ENCODE measurements at regions not wholly inside any gene's neighbourhood (a gene's known extent, or its start where the extent isn't known, plus 50 kb on each side); places are given as distances from the start of the nearest gene placed in this dataset.

DNA sequence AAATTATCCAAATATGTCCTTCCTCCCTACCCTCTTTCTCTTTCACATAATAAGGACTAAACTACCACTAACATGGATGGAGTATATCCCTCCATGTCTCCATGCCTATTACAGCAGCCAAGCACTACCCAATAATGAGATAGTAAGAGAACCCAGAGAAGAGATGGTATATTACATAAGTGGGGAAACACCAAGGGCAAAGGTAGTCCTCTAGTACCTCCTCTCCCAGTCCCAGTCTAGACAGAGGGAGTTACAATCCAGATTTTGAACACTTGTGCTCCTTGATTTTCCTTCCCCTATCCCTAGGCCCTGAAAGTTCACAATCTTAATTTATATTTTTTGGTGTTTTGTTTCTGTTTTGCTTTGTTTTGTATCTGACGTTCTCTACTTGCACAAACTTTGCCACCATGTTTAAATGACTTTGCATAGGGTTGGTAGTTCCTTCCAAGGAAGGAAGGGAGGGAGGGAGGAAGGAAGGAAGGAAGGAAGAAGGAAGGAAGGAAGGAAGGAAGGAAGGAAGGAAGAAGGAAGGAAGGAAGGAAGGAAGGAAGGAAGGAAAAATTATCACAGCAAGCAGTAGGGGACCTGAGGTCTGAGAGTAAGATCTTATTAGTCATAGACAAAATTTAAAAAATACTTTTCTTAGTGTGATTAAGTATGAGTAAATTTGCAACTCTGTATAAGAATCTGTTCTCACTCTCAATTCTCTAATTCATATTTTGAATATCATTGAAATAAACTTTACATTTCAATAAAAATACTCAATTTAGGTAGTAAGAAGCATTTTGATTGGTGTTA, 521.9 kb downstream of the PTPRC start:
- intact Hi-C loops (cut with DNase I; ENCODE audit: low total_unique reads), result no loop called here
- no peaks in the 10 kb centered on the region for H3K4me1 ChIP-seq
- TF ChIP-seq POLR2A (IDR thresholded peaks at IDR 0.05), result no peak
- TF ChIP-seq, protein P1, sequence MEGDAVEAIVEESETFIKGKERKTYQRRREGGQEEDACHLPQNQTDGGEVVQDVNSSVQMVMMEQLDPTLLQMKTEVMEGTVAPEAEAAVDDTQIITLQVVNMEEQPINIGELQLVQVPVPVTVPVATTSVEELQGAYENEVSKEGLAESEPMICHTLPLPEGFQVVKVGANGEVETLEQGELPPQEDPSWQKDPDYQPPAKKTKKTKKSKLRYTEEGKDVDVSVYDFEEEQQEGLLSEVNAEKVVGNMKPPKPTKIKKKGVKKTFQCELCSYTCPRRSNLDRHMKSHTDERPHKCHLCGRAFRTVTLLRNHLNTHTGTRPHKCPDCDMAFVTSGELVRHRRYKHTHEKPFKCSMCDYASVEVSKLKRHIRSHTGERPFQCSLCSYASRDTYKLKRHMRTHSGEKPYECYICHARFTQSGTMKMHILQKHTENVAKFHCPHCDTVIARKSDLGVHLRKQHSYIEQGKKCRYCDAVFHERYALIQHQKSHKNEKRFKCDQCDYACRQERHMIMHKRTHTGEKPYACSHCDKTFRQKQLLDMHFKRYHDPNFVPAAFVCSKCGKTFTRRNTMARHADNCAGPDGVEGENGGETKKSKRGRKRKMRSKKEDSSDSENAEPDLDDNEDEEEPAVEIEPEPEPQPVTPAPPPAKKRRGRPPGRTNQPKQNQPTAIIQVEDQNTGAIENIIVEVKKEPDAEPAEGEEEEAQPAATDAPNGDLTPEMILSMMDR (IDR thresholded peaks at IDR 0.05 in 4 of 5, conservative IDR thresholded peaks at IDR 0.05 in 1 of 5), result no peak
- no peaks in the 10 kb centered on the region for H3K9me3 ChIP-seq
- no peaks in the 10 kb centered on the region for H3K27me3 ChIP-seq
- H3K36me3 ChIP-seq, result no peaks in the 10 kb centered on the region
- in situ Hi-C loops (cut with MboI; ENCODE audit: low sequenced_read_pairs in 4 of 4), result no loop called here
- ATAC-seq (no peak), DNase-seq (no peak)
- no peak overlapping the region for H3K4me3 ChIP-seq
- H3K27ac ChIP-seq, result no peak overlapping the region

DNA sequence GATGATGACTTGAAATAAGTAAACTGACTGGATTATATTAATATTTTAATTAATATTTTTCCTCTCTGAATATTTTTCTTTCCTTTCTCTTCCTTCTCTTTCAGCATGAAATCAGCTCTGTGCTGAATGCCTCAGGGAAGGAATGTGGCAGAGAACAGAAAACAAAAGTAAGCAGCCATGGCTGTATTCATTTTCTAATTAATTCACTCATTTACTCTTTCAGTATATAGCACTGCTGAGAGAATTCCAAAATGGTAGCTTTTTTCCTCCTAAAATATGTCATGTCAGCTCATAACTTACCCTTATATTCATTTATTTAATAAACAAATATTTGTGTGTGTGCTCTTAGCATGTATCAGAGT, 522.5 kb downstream of the PTPRC start:
- no peaks in the 10 kb centered on the region for H3K27me3 ChIP-seq
- no peak for ATAC-seq
- H3K9me3 ChIP-seq, result no peaks in the 10 kb centered on the region
- no peak overlapping the region for H3K4me3 ChIP-seq
- TF ChIP-seq, protein P1 (IDR thresholded peaks at IDR 0.05 in 4 of 5, conservative IDR thresholded peaks at IDR 0.05 in 1 of 5), result no peak
- TF ChIP-seq POLR2A (IDR thresholded peaks at IDR 0.05), result no peak
- DNase-seq, result no peak
- in situ Hi-C loops (cut with MboI; ENCODE audit: low sequenced_read_pairs in 4 of 4) (no loop called here), intact Hi-C loops (cut with DNase I; ENCODE audit: low total_unique reads) (no loop called here)
- H3K4me1 ChIP-seq, result no peaks in the 10 kb centered on the region
- H3K36me3 ChIP-seq, result no peaks in the 10 kb centered on the region
- no peak overlapping the region for H3K27ac ChIP-seq

DNA sequence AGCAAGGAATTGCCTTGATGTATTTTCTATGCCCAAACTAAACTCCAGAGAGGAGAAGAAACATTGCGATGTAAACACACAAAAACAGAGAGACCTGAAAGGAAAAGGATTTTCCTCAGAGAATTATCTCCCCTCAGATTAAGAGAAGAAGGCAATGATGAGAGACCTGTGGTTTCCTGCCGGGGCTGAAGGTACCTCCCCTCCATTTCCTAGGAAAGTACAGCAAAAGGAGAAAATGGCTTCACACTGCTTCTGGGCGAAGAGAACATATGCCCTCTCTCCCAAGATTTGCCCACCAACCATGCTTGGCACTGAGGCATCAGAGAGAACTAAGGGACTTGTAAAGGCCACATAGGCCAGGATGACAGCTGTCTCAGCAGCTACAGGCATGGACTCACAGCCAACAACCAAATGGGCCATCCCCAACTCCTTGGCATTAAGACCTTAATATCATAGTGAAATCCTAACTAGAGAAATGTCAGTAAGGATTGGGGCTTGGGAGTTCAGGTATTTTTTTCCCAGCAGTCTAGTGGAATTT, 523.0 kb downstream of the PTPRC start:
- intact Hi-C loops (cut with DNase I; ENCODE audit: low total_unique reads) (no loop called here), in situ Hi-C loops (cut with MboI; ENCODE audit: low sequenced_read_pairs in 4 of 4) (no loop called here)
- DNase-seq, result no peak
- H3K36me3 ChIP-seq, result no peaks in the 10 kb centered on the region
- ATAC-seq, result no peak
- no peak overlapping the region for H3K4me3 ChIP-seq
- TF ChIP-seq, protein P1 (IDR thresholded peaks at IDR 0.05 in 4 of 5, conservative IDR thresholded peaks at IDR 0.05 in 1 of 5), result no peak
- TF ChIP-seq POLR2A (IDR thresholded peaks at IDR 0.05), result no peak
- no peaks in the 10 kb centered on the region for H3K27me3 ChIP-seq
- H3K4me1 ChIP-seq, result no peaks in the 10 kb centered on the region
- no peaks in the 10 kb centered on the region for H3K9me3 ChIP-seq
- no peak overlapping the region for H3K27ac ChIP-seq

DNA sequence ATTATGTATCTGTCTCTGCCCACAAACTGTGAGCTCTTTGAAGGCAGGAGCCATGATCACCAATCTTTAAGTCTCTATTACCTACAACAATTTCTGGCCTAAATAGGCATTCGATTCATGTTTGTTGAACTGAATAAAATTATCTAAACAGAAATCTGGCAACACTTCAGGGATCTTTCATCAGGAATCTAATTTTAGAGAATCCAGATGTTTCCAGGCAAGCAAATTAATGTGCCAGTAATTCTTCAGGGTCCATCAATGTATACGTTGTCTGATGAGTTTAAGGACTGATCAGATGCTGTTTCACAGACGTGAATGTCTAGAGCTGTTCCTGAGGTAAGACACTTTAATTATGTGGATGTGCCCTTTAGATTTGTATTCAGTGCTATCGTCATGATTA, 524.4 kb downstream of the PTPRC start:
- Histone ChIP-seq H3K4me1 (no peaks in the 10 kb centered on the region), H3K4me3 (no peak overlapping the region), H3K27me3 (no peaks in the 10 kb centered on the region), H3K27ac (no peak overlapping the region), H3K9me3 (no peaks in the 10 kb centered on the region), H3K36me3 (no peaks in the 10 kb centered on the region)
- DNase-seq (no peak), ATAC-seq (no peak)
- in situ Hi-C loops (cut with MboI; ENCODE audit: low sequenced_read_pairs in 4 of 4) (no loop called here), intact Hi-C loops (cut with DNase I; ENCODE audit: low total_unique reads) (no loop called here)
- TF ChIP-seq, protein P1 (IDR thresholded peaks at IDR 0.05 in 4 of 5, conservative IDR thresholded peaks at IDR 0.05 in 1 of 5), result no peak
- TF ChIP-seq POLR2A (IDR thresholded peaks at IDR 0.05), result no peak

All from gastrocnemius medialis (tissue), 4 donors.